HL-60 (cell line): ENCODE measurements at regions not wholly inside any gene's neighbourhood (a gene's known extent, or its start where the extent isn't known, plus 50 kb on each side); places are given as distances from the start of the nearest gene placed in this dataset.

Source experiments
- DNase-seq, 2 experiments: peaks; one replicate each; pipeline ENCODE4 v3.0.0-alpha.2; 2010 to 2020; ENCODE audit warnings: low read depth in 1 of 2, low spot score in 1 of 2
- H3K27ac ChIP-seq: fragments of 250-450 bp; sonication (Bioruptor Pico); replicated peaks from 2 replicates; pipeline ENCODE4 v1.5.1; 2020; ENCODE audit warnings: mild to moderate bottlenecking, moderate library complexity
- H3K27me3 ChIP-seq: fragments of 250-450 bp; sonication (Bioruptor Pico); 2 replicates; pipeline ENCODE4 v1.5.1; 2021; ENCODE audit warnings: mild to moderate bottlenecking, moderate library complexity; ENCODE audit not compliant: insufficient read depth, poor library complexity, severe bottlenecking
- H3K4me3 ChIP-seq: replicated peaks from 2 replicates; pipeline ENCODE4 v1.5.1; 2011; ENCODE audit warnings: mild to moderate bottlenecking, control low read depth, low read length; ENCODE audit not compliant: insufficient read depth
- CTCF ChIP-seq: IDR thresholded peaks from one replicate; pipeline ENCODE4 v1.5.1; 2011; ENCODE audit warnings: low read length, control low read depth, inconsistent platforms; ENCODE audit not compliant: insufficient read depth
- GABPA ChIP-seq: IDR thresholded peaks from 2 replicates; pipeline ENCODE4 v1.6.1; 2012; ENCODE audit warnings: low read depth
- POLR2AphosphoS5 ChIP-seq: IDR thresholded peaks from 2 replicates; pipeline ENCODE4 v1.6.1; 2012; ENCODE audit warnings: low read depth
- SPI1 ChIP-seq: IDR thresholded peaks from 2 replicates; pipeline ENCODE4 v1.6.1; 2012; ENCODE audit warnings: low read depth, mild to moderate bottlenecking, borderline replicate concordance
- TF ChIP-seq, protein P1 (sequence below): IDR thresholded peaks from 2 replicates; pipeline ENCODE4 v1.6.1; 2012; ENCODE audit warnings: low read depth; ENCODE audit not compliant: insufficient replicate concordance

- no peak for DNase-seq
- TF ChIP-seq CTCF, result no peak
- no peak for TF ChIP-seq POLR2AphosphoS5
- TF ChIP-seq GABPA, result no peak
- TF ChIP-seq, protein P1, sequence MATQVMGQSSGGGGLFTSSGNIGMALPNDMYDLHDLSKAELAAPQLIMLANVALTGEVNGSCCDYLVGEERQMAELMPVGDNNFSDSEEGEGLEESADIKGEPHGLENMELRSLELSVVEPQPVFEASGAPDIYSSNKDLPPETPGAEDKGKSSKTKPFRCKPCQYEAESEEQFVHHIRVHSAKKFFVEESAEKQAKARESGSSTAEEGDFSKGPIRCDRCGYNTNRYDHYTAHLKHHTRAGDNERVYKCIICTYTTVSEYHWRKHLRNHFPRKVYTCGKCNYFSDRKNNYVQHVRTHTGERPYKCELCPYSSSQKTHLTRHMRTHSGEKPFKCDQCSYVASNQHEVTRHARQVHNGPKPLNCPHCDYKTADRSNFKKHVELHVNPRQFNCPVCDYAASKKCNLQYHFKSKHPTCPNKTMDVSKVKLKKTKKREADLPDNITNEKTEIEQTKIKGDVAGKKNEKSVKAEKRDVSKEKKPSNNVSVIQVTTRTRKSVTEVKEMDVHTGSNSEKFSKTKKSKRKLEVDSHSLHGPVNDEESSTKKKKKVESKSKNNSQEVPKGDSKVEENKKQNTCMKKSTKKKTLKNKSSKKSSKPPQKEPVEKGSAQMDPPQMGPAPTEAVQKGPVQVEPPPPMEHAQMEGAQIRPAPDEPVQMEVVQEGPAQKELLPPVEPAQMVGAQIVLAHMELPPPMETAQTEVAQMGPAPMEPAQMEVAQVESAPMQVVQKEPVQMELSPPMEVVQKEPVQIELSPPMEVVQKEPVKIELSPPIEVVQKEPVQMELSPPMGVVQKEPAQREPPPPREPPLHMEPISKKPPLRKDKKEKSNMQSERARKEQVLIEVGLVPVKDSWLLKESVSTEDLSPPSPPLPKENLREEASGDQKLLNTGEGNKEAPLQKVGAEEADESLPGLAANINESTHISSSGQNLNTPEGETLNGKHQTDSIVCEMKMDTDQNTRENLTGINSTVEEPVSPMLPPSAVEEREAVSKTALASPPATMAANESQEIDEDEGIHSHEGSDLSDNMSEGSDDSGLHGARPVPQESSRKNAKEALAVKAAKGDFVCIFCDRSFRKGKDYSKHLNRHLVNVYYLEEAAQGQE, result no peak
- no peak for TF ChIP-seq SPI1
- no peaks in the 10 kb centered on the region for H3K27me3 ChIP-seq
- no peak overlapping the region for H3K4me3 ChIP-seq
- no peak overlapping the region for H3K27ac ChIP-seq
These were observed 550.3 kb upstream of the NOVA1 start for GRCh38 chr14:27148143-27148542.

DNA sequence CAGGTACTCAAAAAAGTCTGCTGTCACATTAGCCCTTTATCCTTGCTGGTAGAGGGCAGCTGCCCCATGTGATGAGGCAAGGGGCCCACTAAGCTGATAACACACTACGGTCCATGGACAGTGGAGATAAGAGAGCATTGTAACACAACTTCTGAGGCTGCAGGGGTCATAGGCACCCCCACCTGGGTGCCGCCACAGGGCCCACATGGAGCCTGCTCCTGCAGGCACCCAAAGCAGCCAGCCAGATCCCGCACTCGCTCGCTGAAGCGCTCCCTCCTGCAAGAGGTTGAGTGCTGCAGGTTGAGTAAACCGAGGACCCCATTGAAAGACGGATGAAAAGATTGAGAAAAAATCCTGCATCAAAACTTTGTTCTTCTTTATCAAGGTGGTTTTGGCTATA, 566.3 kb upstream of the NOVA1 start:
- Histone ChIP-seq H3K27ac (no peak overlapping the region), H3K4me3 (no peak overlapping the region), H3K27me3 (no peaks in the 10 kb centered on the region)
- no peak for TF ChIP-seq POLR2AphosphoS5
- no peak for TF ChIP-seq GABPA
- TF ChIP-seq, protein P1, result no peak
- TF ChIP-seq SPI1, result no peak
- no peak for TF ChIP-seq CTCF
- no peak for DNase-seq

DNA sequence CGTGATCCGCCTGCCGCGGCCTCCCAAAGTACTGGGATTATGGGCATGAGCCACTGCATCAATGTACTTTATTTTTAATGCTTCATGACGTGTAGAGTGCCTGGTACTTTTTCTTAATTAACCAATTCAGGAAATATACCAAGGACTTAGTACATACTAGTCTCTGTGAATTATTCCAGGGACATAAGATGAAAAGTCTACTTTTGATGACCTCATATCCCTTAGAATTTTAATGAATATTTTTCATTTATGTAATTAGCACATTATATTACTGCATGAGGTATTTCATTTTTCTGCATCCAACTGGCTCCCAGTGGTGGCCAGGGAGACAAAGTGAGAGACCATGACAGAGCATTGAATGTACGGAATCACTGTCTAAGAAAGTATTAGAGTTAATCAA, 577.7 kb upstream of the NOVA1 start:
- no peak for DNase-seq
- Histone ChIP-seq H3K27ac (no peak overlapping the region), H3K4me3 (no peak overlapping the region), H3K27me3 (no peaks in the 10 kb centered on the region)
- no peak for TF ChIP-seq SPI1

DNA sequence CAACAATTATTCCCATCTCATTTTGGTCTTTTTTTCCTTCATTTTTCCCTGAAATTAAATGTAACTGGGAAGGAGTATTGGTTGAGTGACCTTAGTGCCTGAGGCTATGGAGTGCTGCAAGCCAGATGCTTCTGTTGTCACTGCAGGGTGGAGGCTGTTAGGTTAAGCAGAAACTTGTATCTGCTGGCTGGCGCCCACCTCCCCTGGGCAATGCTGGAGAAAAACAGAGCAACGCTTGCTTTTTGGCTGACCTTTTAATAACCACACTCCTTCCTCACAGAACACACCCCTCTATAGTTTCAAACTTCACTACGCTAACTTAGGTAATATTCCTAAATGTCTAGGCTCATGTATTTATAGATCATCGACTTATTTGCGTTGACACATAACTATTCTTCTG, 583.5 kb upstream of the NOVA1 start:
- Histone ChIP-seq H3K27me3 (peaks cover 2% of the 10 kb centered on the region), H3K4me3 (no peak overlapping the region), H3K27ac (no peak overlapping the region)
- TF ChIP-seq GABPA, result no peak
- no peak for TF ChIP-seq CTCF
- TF ChIP-seq, protein P1, result no peak
- TF ChIP-seq POLR2AphosphoS5, result no peak
- no peak for TF ChIP-seq SPI1
- no peak for DNase-seq
